SH-SY5Y (cell line): ENCODE measurements at regions not wholly inside any gene's neighbourhood (a gene's known extent, or its start where the extent isn't known, plus 50 kb on each side); places are given as distances from the start of the nearest gene placed in this dataset.

Experiments used
- GATA2 ChIP-seq: IDR thresholded peaks from 2 replicates; pipeline ENCODE4 v1.6.1; 2011; ENCODE audit warnings: mild to moderate bottlenecking, low read depth, low read length
- GATA3 ChIP-seq: IDR thresholded peaks from 2 replicates; pipeline ENCODE4 v1.6.1; 2011; ENCODE audit warnings: low read depth, mild to moderate bottlenecking, low read length, moderate library complexity

- TF ChIP-seq GATA3 (no peak), GATA2 (no peak)
Measured at GRCh38 chr6:145031001-145031400, 704.3 kb downstream of the EPM2A start.
